ENCODE measurements at regions not wholly inside any gene's neighbourhood (a gene's known extent, or its start where the extent isn't known, plus 50 kb on each side); places are given as distances from the start of the nearest gene placed in this dataset.

DNA sequence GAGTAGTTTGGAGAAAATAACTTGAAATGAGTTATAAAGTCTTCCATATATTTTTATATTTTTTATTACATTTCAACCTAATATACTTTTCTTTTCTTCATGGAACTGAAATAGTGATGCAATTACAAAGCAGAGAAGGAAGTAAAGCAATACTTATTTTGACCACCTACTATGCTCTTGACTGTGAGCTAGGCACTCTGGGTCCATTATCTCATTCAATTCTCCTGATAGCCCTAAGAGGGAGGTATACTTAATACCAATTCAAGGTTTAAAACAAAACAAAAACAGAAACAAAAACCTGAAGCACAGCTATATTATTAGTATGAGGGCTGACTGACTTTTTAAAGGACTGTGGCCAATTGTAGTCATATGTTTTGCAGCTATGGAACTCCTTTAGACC, 193.5 kb downstream of the MAD2L1 start:
- ATAC-seq (ENCODE audit: insufficient read depth, low FRiP score) (no peak), DNase-seq (no peak)
- Histone ChIP-seq H3K36me3 (ENCODE audit: control insufficient read depth in 4 of 4, insufficient read depth in 4 of 4, low read length in 4 of 4) (no peaks in the 10 kb centered on the region), H3K9me3 (ENCODE audit: control insufficient read depth in 4 of 4, insufficient read depth in 3 of 4, low read length in 3 of 4) (no peaks in the 10 kb centered on the region), H3K4me1 (ENCODE audit: control insufficient read depth in 5 of 5, insufficient read depth in 5 of 5, low read length in 5 of 5) (no peaks in the 10 kb centered on the region), H3K27ac (ENCODE audit: low read depth in 1 of 2, low read length in 1 of 2) (no peak overlapping the region), H3K27me3 (ENCODE audit: control insufficient read depth in 3 of 3, insufficient read depth in 3 of 3, low read length in 2 of 3) (no peaks in the 10 kb centered on the region), H3K4me3 (no peak overlapping the region), H3K9ac (ENCODE audit: insufficient read depth in 1 of 2, low read length in 2 of 2) (no peak overlapping the region)
- TF ChIP-seq, protein P1, sequence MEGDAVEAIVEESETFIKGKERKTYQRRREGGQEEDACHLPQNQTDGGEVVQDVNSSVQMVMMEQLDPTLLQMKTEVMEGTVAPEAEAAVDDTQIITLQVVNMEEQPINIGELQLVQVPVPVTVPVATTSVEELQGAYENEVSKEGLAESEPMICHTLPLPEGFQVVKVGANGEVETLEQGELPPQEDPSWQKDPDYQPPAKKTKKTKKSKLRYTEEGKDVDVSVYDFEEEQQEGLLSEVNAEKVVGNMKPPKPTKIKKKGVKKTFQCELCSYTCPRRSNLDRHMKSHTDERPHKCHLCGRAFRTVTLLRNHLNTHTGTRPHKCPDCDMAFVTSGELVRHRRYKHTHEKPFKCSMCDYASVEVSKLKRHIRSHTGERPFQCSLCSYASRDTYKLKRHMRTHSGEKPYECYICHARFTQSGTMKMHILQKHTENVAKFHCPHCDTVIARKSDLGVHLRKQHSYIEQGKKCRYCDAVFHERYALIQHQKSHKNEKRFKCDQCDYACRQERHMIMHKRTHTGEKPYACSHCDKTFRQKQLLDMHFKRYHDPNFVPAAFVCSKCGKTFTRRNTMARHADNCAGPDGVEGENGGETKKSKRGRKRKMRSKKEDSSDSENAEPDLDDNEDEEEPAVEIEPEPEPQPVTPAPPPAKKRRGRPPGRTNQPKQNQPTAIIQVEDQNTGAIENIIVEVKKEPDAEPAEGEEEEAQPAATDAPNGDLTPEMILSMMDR (IDR thresholded peaks at IDR 0.05; ENCODE audit: control extremely low read depth, extremely low read depth): no peak

DNA sequence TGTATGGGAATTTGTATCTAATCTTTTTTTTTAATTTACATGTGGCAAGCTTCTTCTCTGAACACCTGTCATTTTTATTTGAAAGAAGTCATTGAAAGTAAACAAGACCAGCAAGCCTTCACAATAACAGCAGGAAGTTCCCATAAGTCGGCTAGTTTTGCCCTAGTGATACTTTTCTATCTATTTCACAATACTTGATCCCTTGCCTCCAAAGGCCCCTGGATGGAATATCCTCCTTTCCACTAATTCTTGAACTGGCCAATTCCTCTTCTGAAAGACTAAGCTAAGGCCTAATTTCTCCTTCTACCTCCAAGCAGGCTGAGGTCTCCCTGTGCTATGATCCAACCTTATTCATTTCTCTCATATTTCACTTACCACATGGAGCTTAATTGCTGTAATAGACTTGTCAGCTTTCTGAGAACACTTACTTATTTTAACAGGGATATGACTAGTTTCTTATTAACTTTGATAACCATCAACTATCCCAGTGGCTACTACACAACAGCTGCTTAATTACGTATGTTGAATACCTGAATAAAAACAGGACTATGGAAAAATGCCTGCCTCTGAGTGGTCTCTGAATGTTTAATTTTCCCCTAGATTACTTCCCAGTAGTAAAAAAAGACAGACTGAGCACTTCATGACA, 194.2 kb downstream of the MAD2L1 start:
- Histone ChIP-seq H3K27ac (ENCODE audit: low read depth in 1 of 2, low read length in 1 of 2) (no peak overlapping the region), H3K27me3 (ENCODE audit: control insufficient read depth in 3 of 3, insufficient read depth in 3 of 3, low read length in 2 of 3) (no peaks in the 10 kb centered on the region), H3K4me1 (ENCODE audit: control insufficient read depth in 5 of 5, insufficient read depth in 5 of 5, low read length in 5 of 5) (no peaks in the 10 kb centered on the region), H3K9me3 (ENCODE audit: control insufficient read depth in 4 of 4, insufficient read depth in 3 of 4, low read length in 3 of 4) (no peaks in the 10 kb centered on the region), H3K4me3 (no peak overlapping the region), H3K9ac (ENCODE audit: insufficient read depth in 1 of 2, low read length in 2 of 2) (no peak overlapping the region), H3K36me3 (ENCODE audit: control insufficient read depth in 4 of 4, insufficient read depth in 4 of 4, low read length in 4 of 4) (no peaks in the 10 kb centered on the region)
- DNase-seq (peak in 1 of 3 donors; percentile 11), ATAC-seq (ENCODE audit: insufficient read depth, low FRiP score) (no peak)
- TF ChIP-seq, protein P1 (IDR thresholded peaks at IDR 0.05; ENCODE audit: control extremely low read depth, extremely low read depth): no peak
- WGBS, 2 donors: 71% methylated on average over 2 of the region's 2 CpGs

DNA sequence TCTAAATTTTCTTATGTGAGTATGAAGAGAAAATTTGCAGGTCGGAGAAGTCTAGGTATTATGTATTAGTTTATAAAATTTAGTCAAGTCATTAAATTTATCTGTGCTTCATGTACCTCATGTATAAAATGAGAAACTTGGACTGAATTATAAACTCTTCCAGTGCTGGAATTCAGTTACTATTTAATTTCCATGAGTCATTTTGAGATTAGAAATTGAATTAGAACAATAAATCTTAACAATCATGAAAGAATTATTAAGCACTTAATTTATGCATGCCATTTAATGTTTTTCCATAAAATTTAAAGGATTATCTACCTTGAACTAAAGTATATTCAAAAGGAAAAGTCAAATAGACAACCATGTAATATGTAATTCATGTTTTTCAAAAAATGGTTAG, 195.8 kb downstream of the MAD2L1 start:
- 86 to 95% methylated on average over 1 of the region's 1 CpG for WGBS, 2 donors

More for the DNA sequence above, 195.8 kb downstream of the MAD2L1 start:
- no peaks in the 10 kb centered on the region for H3K4me1 ChIP-seq (ENCODE audit: control insufficient read depth in 5 of 5, insufficient read depth in 5 of 5, low read length in 5 of 5)
- H3K27me3 ChIP-seq (ENCODE audit: control insufficient read depth in 3 of 3, insufficient read depth in 3 of 3, low read length in 2 of 3): no peaks in the 10 kb centered on the region
- no peaks in the 10 kb centered on the region for H3K9me3 ChIP-seq (ENCODE audit: control insufficient read depth in 4 of 4, insufficient read depth in 3 of 4, low read length in 3 of 4)
- no peaks in the 10 kb centered on the region for H3K36me3 ChIP-seq (ENCODE audit: control insufficient read depth in 4 of 4, insufficient read depth in 4 of 4, low read length in 4 of 4)
- H3K4me3 ChIP-seq: no peak overlapping the region
- H3K9ac ChIP-seq (ENCODE audit: insufficient read depth in 1 of 2, low read length in 2 of 2): no peak overlapping the region
- no peak overlapping the region for H3K27ac ChIP-seq (ENCODE audit: low read depth in 1 of 2, low read length in 1 of 2)
- TF ChIP-seq, protein P1 (IDR thresholded peaks at IDR 0.05; ENCODE audit: control extremely low read depth, extremely low read depth): no peak
- DNase-seq: no peak
- no peak for ATAC-seq (ENCODE audit: insufficient read depth, low FRiP score)
